ENCODE measurements at regions not wholly inside any gene's neighbourhood (a gene's known extent, or its start where the extent isn't known, plus 50 kb on each side); places are given as distances from the start of the nearest gene placed in this dataset.

DNA sequence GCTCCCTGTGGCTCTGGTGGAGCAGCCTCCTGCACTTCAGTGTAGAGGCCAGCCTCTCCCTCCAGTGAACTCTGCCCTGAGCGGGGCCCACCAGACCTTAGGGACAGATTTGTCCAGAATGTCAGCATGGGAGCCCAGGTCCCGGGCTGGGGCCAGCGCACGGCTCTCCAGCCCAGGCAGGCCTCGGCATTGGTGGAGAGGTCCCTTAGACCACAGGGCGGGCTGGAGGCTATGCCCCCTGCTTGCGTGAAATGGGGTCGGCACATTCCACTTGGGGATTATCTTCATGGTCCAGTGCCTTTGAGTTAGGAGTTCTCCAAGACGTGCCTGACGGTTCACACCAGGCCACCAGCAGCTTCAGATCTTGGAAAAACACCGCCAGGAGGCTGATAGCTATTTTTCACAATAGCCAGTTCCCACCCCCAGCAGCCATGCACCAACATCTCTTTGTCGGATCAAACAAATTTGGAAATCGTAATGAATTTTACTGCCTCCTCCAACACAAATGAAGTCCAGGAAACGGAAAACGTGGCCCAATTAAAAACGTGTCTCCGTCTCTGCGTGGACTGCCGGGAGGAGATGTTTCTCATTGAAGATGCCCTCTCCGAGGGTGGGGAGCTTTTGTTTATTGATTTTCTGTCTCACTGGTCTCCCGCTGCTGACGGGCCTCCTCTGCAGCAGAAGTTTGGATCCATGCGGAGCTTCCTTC is 110.0 kb upstream of the CIBAR2 start:
- H3K36me3 ChIP-seq (ENCODE audit: control insufficient read depth in 2 of 2, extremely low read depth in 1 of 2, insufficient read depth in 2 of 2, low read length in 2 of 2): no peaks in the 10 kb centered on the region
- no peaks in the 10 kb centered on the region for H3K9me3 ChIP-seq (ENCODE audit: control insufficient read depth, low read depth, low read length)
- FAIRE-seq (no peak), DNase-seq (ENCODE audit: low read depth, low spot score) (no peak)
- no peaks in the 10 kb centered on the region for H4K20me1 ChIP-seq (ENCODE audit: control insufficient read depth, extremely low read depth, insufficient read depth, low read length)
- H3K27ac ChIP-seq (ENCODE audit: control insufficient read depth, insufficient read depth, low read length): no peak overlapping the region
- no peaks in the 10 kb centered on the region for H3K27me3 ChIP-seq (ENCODE audit: control insufficient read depth, extremely low read depth, insufficient read depth, low read length)
- peaks cover 11% of the 10 kb centered on the region for H3K4me1 ChIP-seq (ENCODE audit: control insufficient read depth, extremely low read depth, insufficient read depth, low read length)
- dilution Hi-C loops (cut with MboI; ENCODE audit: extremely low pct_ligation_motif_present, low sequenced_read_pairs): no loop called here
- no peak overlapping the region for H3K4me3 ChIP-seq (ENCODE audit: control insufficient read depth in 2 of 3, extremely low read depth in 1 of 3, insufficient read depth in 2 of 3, low read depth in 1 of 3, low read length in 3 of 3)
- H3K9ac ChIP-seq (ENCODE audit: control insufficient read depth, extremely low read depth, insufficient read depth, low read length): no peak overlapping the region
- H2AFZ ChIP-seq (ENCODE audit: control insufficient read depth, low read length): no peak overlapping the region
- TF ChIP-seq EZH2 (IDR thresholded peaks at IDR 0.05; ENCODE audit: low read length): no peak
- TF ChIP-seq, protein P1, sequence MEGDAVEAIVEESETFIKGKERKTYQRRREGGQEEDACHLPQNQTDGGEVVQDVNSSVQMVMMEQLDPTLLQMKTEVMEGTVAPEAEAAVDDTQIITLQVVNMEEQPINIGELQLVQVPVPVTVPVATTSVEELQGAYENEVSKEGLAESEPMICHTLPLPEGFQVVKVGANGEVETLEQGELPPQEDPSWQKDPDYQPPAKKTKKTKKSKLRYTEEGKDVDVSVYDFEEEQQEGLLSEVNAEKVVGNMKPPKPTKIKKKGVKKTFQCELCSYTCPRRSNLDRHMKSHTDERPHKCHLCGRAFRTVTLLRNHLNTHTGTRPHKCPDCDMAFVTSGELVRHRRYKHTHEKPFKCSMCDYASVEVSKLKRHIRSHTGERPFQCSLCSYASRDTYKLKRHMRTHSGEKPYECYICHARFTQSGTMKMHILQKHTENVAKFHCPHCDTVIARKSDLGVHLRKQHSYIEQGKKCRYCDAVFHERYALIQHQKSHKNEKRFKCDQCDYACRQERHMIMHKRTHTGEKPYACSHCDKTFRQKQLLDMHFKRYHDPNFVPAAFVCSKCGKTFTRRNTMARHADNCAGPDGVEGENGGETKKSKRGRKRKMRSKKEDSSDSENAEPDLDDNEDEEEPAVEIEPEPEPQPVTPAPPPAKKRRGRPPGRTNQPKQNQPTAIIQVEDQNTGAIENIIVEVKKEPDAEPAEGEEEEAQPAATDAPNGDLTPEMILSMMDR (optimal IDR thresholded peaks at IDR 0.05 in 1 of 3, IDR thresholded peaks at IDR 0.05 in 1 of 3, conservative IDR thresholded peaks at IDR 0.05 in 1 of 3; ENCODE audit: extremely low read depth in 1 of 3, insufficient read depth in 2 of 3, low read length in 3 of 3): no peak
- H3K9me1 ChIP-seq (ENCODE audit: control insufficient read depth, extremely low read depth, insufficient read depth, low read length): no peaks in the 10 kb centered on the region
- no peaks in the 10 kb centered on the region for H3K79me2 ChIP-seq (ENCODE audit: control insufficient read depth, insufficient read depth, low read length)
- H3K4me2 ChIP-seq (ENCODE audit: control insufficient read depth, extremely low read depth, insufficient read depth, low read depth, low read length): no peak overlapping the region

DNA sequence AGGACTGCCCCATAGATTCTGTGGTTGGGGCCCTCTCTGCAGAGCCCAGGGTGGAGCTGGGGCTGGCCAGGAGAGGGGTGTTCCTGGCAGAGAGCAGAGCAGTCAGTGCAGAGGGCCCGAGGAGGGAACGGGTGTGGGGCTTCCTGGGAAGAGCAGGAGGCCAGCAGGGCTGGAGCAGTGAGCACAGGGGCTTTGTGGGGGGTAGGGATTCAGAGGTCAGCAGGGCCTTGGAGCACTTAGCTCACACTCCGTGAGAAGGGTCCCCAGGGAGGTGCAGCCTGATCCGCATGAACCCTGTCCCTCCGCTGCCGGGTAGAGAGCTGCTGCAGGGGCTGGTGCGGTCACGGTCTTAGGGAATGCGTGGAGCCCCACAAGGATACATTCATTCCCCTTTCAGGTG is 113.0 kb upstream of the CIBAR2 start:
- H3K9ac ChIP-seq (ENCODE audit: control insufficient read depth, extremely low read depth, insufficient read depth, low read length): no peak overlapping the region
- TF ChIP-seq, protein P1 (optimal IDR thresholded peaks at IDR 0.05 in 1 of 3, IDR thresholded peaks at IDR 0.05 in 1 of 3, conservative IDR thresholded peaks at IDR 0.05 in 1 of 3; ENCODE audit: extremely low read depth in 1 of 3, insufficient read depth in 2 of 3, low read length in 3 of 3): no peak
- no peak for TF ChIP-seq EZH2 (IDR thresholded peaks at IDR 0.05; ENCODE audit: low read length)
- FAIRE-seq (no peak), DNase-seq (ENCODE audit: low read depth, low spot score) (no peak)
- no peaks in the 10 kb centered on the region for H3K36me3 ChIP-seq (ENCODE audit: control insufficient read depth in 2 of 2, extremely low read depth in 1 of 2, insufficient read depth in 2 of 2, low read length in 2 of 2)
- no peak overlapping the region for H3K4me2 ChIP-seq (ENCODE audit: control insufficient read depth, extremely low read depth, insufficient read depth, low read depth, low read length)
- H3K9me3 ChIP-seq (ENCODE audit: control insufficient read depth, low read depth, low read length): no peaks in the 10 kb centered on the region
- H3K4me3 ChIP-seq (ENCODE audit: control insufficient read depth in 2 of 3, extremely low read depth in 1 of 3, insufficient read depth in 2 of 3, low read depth in 1 of 3, low read length in 3 of 3): no peak overlapping the region
- H3K4me1 ChIP-seq (ENCODE audit: control insufficient read depth, extremely low read depth, insufficient read depth, low read length): peaks cover 4% of the 10 kb centered on the region
- H3K27me3 ChIP-seq (ENCODE audit: control insufficient read depth, extremely low read depth, insufficient read depth, low read length): no peaks in the 10 kb centered on the region
- H2AFZ ChIP-seq (ENCODE audit: control insufficient read depth, low read length): no peak overlapping the region
- no peaks in the 10 kb centered on the region for H4K20me1 ChIP-seq (ENCODE audit: control insufficient read depth, extremely low read depth, insufficient read depth, low read length)
- no peak overlapping the region for H3K27ac ChIP-seq (ENCODE audit: control insufficient read depth, insufficient read depth, low read length)
- H3K79me2 ChIP-seq (ENCODE audit: control insufficient read depth, insufficient read depth, low read length): no peaks in the 10 kb centered on the region
- H3K9me1 ChIP-seq (ENCODE audit: control insufficient read depth, extremely low read depth, insufficient read depth, low read length): no peaks in the 10 kb centered on the region
- dilution Hi-C loops (cut with MboI; ENCODE audit: extremely low pct_ligation_motif_present, low sequenced_read_pairs): no loop called here
